HEK293 (cell line): ENCODE measurements at regions not wholly inside any gene's neighbourhood (a gene's known extent, or its start where the extent isn't known, plus 50 kb on each side); places are given as distances from the start of the nearest gene placed in this dataset.

Source experiments
- CTCF ChIA-PET: fragments of 350-600 bp; formaldehyde crosslinking; extraction: SDS; loops from one replicate; lab custom pipeline; 2021; ENCODE audit warnings: antibody characterized with exemption; lab: Yijun Ruan, JAX
- POLR2A ChIA-PET: fragments of 300-600 bp; formaldehyde crosslinking; extraction: SDS; loops from one replicate; lab custom pipeline; 2020; ENCODE audit warnings: antibody characterized with exemption, inconsistent platforms; lab: Yijun Ruan, JAX
- H3K27ac ChIP-seq: fragments of 200-500 bp; sonication (Bioruptor generic); 2 replicates; pipeline ENCODE4 v1.5.1; 2014; ENCODE audit warnings: low read depth, low read length, control low read depth, inconsistent platforms; ENCODE audit errors: extremely low read depth
- H3K36me3 ChIP-seq, 2 experiments: fragments of 200-500 bp in 1 of 2; sonication (Bioruptor generic) in 1 of 2; 1 replicate in 1 of 2; 2 replicates in 1 of 2; pipeline ENCODE4 v1.5.1; 2014 to 2017; ENCODE audit warnings: inconsistent platforms in 2 of 2, low read length in 2 of 2; ENCODE audit not compliant: control insufficient read depth in 2 of 2, insufficient read depth in 1 of 2
- H3K4me1 ChIP-seq: fragments of 200-500 bp; sonication (Bioruptor generic); 2 replicates; pipeline ENCODE4 v1.5.1; 2014; ENCODE audit warnings: mild to moderate bottlenecking, low read length, inconsistent platforms; ENCODE audit not compliant: control insufficient read depth, insufficient read depth
- H3K4me3 ChIP-seq: 2 replicates; pipeline ENCODE4 v1.5.1; 2011; ENCODE audit warnings: low read depth, mild to moderate bottlenecking, control low read depth, low read length, moderate library complexity
- H3K9me3 ChIP-seq: fragments of 200-500 bp; sonication (Bioruptor generic); 2 replicates; pipeline ENCODE4 v1.5.1; 2014; ENCODE audit warnings: low read depth, low read length, inconsistent platforms; ENCODE audit not compliant: control insufficient read depth, insufficient read depth
- EGR2 ChIP-seq: fragments of 450-650 bp; formaldehyde crosslinking; IDR thresholded peaks from 2 replicates; pipeline ENCODE4 v1.5.1; 2016; ENCODE audit warnings: low read depth, missing biosample characterization, missing genetic modification characterization
- GLIS1 ChIP-seq: fragments of 450-650 bp; formaldehyde crosslinking; IDR thresholded peaks from 2 replicates; pipeline ENCODE4 v1.5.1; 2016; ENCODE audit warnings: missing biosample characterization, missing genetic modification characterization
- RBAK ChIP-seq: fragments of 450-650 bp; formaldehyde crosslinking; IDR thresholded peaks from 2 replicates; pipeline ENCODE4 v1.5.1; 2016; ENCODE audit warnings: missing biosample characterization, missing genetic modification characterization
- YY2 ChIP-seq: fragments of 450-650 bp; formaldehyde crosslinking; IDR thresholded peaks from 2 replicates; pipeline ENCODE4 v1.5.1; 2016; ENCODE audit warnings: missing biosample characterization, missing genetic modification characterization
- ZBTB49 ChIP-seq: fragments of 450-650 bp; formaldehyde crosslinking; IDR thresholded peaks from 2 replicates; pipeline ENCODE4 v1.5.1; 2016; ENCODE audit warnings: missing biosample characterization, missing genetic modification characterization, low read depth
- ZFHX2 ChIP-seq: fragments of 450-650 bp; formaldehyde crosslinking; conservative IDR thresholded peaks from 2 replicates; pipeline ENCODE4 v1.5.1; 2016; ENCODE audit warnings: missing biosample characterization, missing genetic modification characterization
- ZNF140 ChIP-seq: fragments of 450-650 bp; formaldehyde crosslinking; IDR thresholded peaks from 2 replicates; pipeline ENCODE4 v1.5.1; 2016; ENCODE audit warnings: missing biosample characterization, missing genetic modification characterization
- ZNF239 ChIP-seq: fragments of 450-650 bp; formaldehyde crosslinking; IDR thresholded peaks from 2 replicates; pipeline ENCODE4 v1.5.1; 2016; ENCODE audit warnings: missing biosample characterization, missing genetic modification characterization
- ZNF248 ChIP-seq: fragments of 450-650 bp; formaldehyde crosslinking; IDR thresholded peaks from 2 replicates; pipeline ENCODE4 v1.5.1; 2017; ENCODE audit warnings: missing biosample characterization, missing genetic modification characterization
- ZNF394 ChIP-seq: fragments of 450-650 bp; formaldehyde crosslinking; IDR thresholded peaks from 2 replicates; pipeline ENCODE4 v1.5.1; 2016; ENCODE audit warnings: missing biosample characterization, missing genetic modification characterization, mild to moderate bottlenecking, moderate library complexity, borderline replicate concordance
- ZNF514 ChIP-seq: fragments of 450-650 bp; formaldehyde crosslinking; IDR thresholded peaks from 2 replicates; pipeline ENCODE4 v1.5.1; 2016; ENCODE audit warnings: missing biosample characterization, missing genetic modification characterization
- ZNF596 ChIP-seq: fragments of 450-650 bp; IDR thresholded peaks from 2 replicates; pipeline ENCODE4 v1.5.0; 2018; ENCODE audit warnings: missing biosample characterization, mild to moderate bottlenecking, missing genetic modification characterization, moderate library complexity
- ZNF624 ChIP-seq: fragments of 450-650 bp; formaldehyde crosslinking; IDR thresholded peaks from 2 replicates; pipeline ENCODE4 v1.5.1; 2017; ENCODE audit warnings: missing biosample characterization, missing genetic modification characterization
- ZNF629 ChIP-seq: fragments of 450-650 bp; formaldehyde crosslinking; IDR thresholded peaks from 2 replicates; pipeline ENCODE4 v1.5.1; 2017; ENCODE audit warnings: missing biosample characterization, missing genetic modification characterization
- ZNF677 ChIP-seq: fragments of 450-650 bp; IDR thresholded peaks from 2 replicates; pipeline ENCODE4 v1.5.0; 2018; ENCODE audit warnings: missing biosample characterization, mild to moderate bottlenecking, missing genetic modification characterization, moderate library complexity
- TF ChIP-seq, protein P1 (sequence below): fragments of 450-650 bp; formaldehyde crosslinking; conservative IDR thresholded peaks from 2 replicates; pipeline ENCODE4 v1.5.1; 2016; ENCODE audit warnings: low read depth, missing biosample characterization, missing genetic modification characterization
- TF ChIP-seq, protein P2 (sequence below): fragments of 450-650 bp; formaldehyde crosslinking; IDR thresholded peaks from 2 replicates; pipeline ENCODE4 v1.5.1; 2016; ENCODE audit warnings: missing biosample characterization, missing genetic modification characterization

- Histone ChIP-seq H3K27ac (no peak overlapping the region), H3K4me1 (no peaks in the 10 kb centered on the region), H3K9me3 (no peaks in the 10 kb centered on the region), H3K4me3 (no peak overlapping the region), H3K36me3 (no peaks in the 10 kb centered on the region)
- CTCF ChIA-PET = interaction anchor here (0.7 to 1.6 kb wide), 4 partner anchors 33 to 216 kb away, joined by 3 to 6 read pairs (median 4); no protein-coding TSS in a partner anchor
- POLR2A ChIA-PET = no interaction called here
- TF ChIP-seq ZBTB49 (tag by site-specific recombination) (no peak), ZNF629 (no peak), YY2 (tag by site-specific recombination) (no peak), ZNF140 (tag by site-specific recombination) (no peak), ZNF514 (no peak), ZNF596 (tag by site-specific recombination) (no peak), ZFHX2 (tag by site-specific recombination) (no peak), ZNF248 (tag by site-specific recombination) (no peak), ZNF624 (tag by site-specific recombination) (no peak), ZNF394 (tag by site-specific recombination) (no peak), ZNF239 (tag by site-specific recombination) (no peak), EGR2 (tag by site-specific recombination) (no peak), RBAK (no peak)
- TF ChIP-seq, protein P1, sequence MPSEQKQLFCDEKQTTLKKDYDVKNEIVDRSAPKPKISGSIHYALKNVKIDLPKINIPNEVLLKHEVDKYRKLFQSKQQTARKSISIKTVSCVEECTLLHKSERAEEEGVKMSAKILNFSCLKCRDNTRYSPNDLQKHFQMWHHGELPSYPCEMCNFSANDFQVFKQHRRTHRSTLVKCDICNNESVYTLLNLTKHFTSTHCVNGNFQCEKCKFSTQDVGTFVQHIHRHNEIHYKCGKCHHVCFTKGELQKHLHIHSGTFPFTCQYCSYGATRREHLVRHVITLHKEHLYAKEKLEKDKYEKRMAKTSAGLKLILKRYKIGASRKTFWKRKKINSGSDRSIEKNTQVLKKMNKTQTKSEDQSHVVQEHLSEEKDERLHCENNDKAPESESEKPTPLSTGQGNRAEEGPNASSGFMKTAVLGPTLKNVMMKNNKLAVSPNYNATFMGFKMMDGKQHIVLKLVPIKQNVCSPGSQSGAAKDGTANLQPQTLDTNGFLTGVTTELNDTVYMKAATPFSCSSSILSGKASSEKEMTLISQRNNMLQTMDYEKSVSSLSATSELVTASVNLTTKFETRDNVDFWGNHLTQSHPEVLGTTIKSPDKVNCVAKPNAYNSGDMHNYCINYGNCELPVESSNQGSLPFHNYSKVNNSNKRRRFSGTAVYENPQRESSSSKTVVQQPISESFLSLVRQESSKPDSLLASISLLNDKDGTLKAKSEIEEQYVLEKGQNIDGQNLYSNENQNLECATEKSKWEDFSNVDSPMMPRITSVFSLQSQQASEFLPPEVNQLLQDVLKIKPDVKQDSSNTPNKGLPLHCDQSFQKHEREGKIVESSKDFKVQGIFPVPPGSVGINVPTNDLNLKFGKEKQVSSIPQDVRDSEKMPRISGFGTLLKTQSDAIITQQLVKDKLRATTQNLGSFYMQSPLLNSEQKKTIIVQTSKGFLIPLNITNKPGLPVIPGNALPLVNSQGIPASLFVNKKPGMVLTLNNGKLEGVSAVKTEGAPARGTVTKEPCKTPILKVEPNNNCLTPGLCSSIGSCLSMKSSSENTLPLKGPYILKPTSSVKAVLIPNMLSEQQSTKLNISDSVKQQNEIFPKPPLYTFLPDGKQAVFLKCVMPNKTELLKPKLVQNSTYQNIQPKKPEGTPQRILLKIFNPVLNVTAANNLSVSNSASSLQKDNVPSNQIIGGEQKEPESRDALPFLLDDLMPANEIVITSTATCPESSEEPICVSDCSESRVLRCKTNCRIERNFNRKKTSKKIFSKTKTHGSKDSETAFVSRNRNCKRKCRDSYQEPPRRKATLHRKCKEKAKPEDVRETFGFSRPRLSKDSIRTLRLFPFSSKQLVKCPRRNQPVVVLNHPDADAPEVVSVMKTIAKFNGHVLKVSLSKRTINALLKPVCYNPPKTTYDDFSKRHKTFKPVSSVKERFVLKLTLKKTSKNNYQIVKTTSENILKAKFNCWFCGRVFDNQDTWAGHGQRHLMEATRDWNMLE (tag by site-specific recombination) = no peak
- TF ChIP-seq, protein P2, sequence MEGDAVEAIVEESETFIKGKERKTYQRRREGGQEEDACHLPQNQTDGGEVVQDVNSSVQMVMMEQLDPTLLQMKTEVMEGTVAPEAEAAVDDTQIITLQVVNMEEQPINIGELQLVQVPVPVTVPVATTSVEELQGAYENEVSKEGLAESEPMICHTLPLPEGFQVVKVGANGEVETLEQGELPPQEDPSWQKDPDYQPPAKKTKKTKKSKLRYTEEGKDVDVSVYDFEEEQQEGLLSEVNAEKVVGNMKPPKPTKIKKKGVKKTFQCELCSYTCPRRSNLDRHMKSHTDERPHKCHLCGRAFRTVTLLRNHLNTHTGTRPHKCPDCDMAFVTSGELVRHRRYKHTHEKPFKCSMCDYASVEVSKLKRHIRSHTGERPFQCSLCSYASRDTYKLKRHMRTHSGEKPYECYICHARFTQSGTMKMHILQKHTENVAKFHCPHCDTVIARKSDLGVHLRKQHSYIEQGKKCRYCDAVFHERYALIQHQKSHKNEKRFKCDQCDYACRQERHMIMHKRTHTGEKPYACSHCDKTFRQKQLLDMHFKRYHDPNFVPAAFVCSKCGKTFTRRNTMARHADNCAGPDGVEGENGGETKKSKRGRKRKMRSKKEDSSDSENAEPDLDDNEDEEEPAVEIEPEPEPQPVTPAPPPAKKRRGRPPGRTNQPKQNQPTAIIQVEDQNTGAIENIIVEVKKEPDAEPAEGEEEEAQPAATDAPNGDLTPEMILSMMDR (tag by site-specific recombination) = no peak
Observed at GRCh38 chr1:110280126-110280525, 59.1 kb upstream of the RBM15 start.

- no peak overlapping the region for H3K27ac ChIP-seq
- H3K9me3 ChIP-seq = no peaks in the 10 kb centered on the region
- ChIA-PET CTCF (interaction anchor here (0.6 to 1.6 kb wide), 5 partner anchors 20 to 263 kb away, joined by 3 to 6 read pairs (median 3); no protein-coding TSS in a partner anchor), POLR2A (interaction anchor here (0.7 kb wide), 1 partner anchor 58 kb away, joined by 3 read pairs; no protein-coding TSS in a partner anchor)
- H3K36me3 ChIP-seq = no peaks in the 10 kb centered on the region
- no peaks in the 10 kb centered on the region for H3K4me1 ChIP-seq
- no peak overlapping the region for H3K4me3 ChIP-seq
- TF ChIP-seq GLIS1 (peak; percentile 88), ZNF677 (no peak)
Observed at GRCh38 chr1:110280804-110281203, 58.4 kb upstream of the RBM15 start.
